ENCODE measurements at regions not wholly inside any gene's neighbourhood (a gene's known extent, or its start where the extent isn't known, plus 50 kb on each side); places are given as distances from the start of the nearest gene placed in this dataset.

- TF ChIP-seq CTCF (IDR thresholded peaks at IDR 0.05; ENCODE audit: borderline replicate concordance, extremely low read depth, low read length, poor library complexity, severe bottlenecking) (no peak), EZH2 (IDR thresholded peaks at IDR 0.05; ENCODE audit: borderline replicate concordance, low read depth, low read length, severe bottlenecking) (no peak)
Measured at GRCh38 chr4:132710971-132711370, 438.1 kb upstream of the PCDH10 start.
